Neural progenitor cell (in vitro differentiated cells): ENCODE measurements at regions not wholly inside any gene's neighbourhood (a gene's known extent, or its start where the extent isn't known, plus 50 kb on each side); places are given as distances from the start of the nearest gene placed in this dataset.

Source experiments
- CTCF ChIP-seq: fragments of 200-600 bp; sonication (generic); IDR thresholded peaks from 2 replicates; pipeline ENCODE4 v1.5.1; 2017; ENCODE audit warnings: antibody characterized with exemption, mild to moderate bottlenecking
- EZH2 ChIP-seq: fragments of 200-600 bp; sonication (generic); IDR thresholded peaks from 2 replicates; pipeline ENCODE4 v1.6.1; 2017; ENCODE audit warnings: antibody characterized with exemption, mild to moderate bottlenecking, moderate library complexity

- TF ChIP-seq CTCF = no peak
- no peak for TF ChIP-seq EZH2
Measured at GRCh38 chr14:42004321-42004720, 397.6 kb downstream of the LRFN5 start.
